GM21423 (cell line): ENCODE measurements at regions not wholly inside any gene's neighbourhood (a gene's known extent, or its start where the extent isn't known, plus 50 kb on each side); places are given as distances from the start of the nearest gene placed in this dataset.
"Not testable (repeated sequence)": the region's sequence is repeated elsewhere in the genome, so short reads cannot be mapped to it uniquely, and the experiment has no call there.

Experiments used
- ATAC-seq: cut with Tn5 transposase; IDR thresholded peaks from one replicate; pipeline ENCODE4 v1.9.1; 2021; ENCODE audit warnings: mild to moderate bottlenecking, moderate library complexity; ENCODE audit not compliant: unreplicated experiment

GRCh38 chr2:39998617-39999016, 219.6 kb upstream of the THUMPD2 start:
- ATAC-seq, result no peak

GRCh38 chr2:39996653-39997080, 217.6 kb upstream of the THUMPD2 start:
- no peak for ATAC-seq

GRCh38 chr2:39995005-39995737, 216.1 kb upstream of the THUMPD2 start:
- no peak for ATAC-seq

GRCh38 chr2:39994151-39994550, 215.1 kb upstream of the THUMPD2 start:
- ATAC-seq, result no peak

GRCh38 chr2:39991298-39991697, 212.2 kb upstream of the THUMPD2 start:
- ATAC-seq, result no peak

- ATAC-seq, result no peak
Observed at GRCh38 chr2:39990335-39990900, 211.4 kb upstream of the THUMPD2 start.

GRCh38 chr2:39989888-39990287, 210.8 kb upstream of the THUMPD2 start:
- ATAC-seq, result no peak

GRCh38 chr2:39981883-39982311, 202.8 kb upstream of the THUMPD2 start:
- ATAC-seq, result no peak

- no peak for ATAC-seq
Observed at GRCh38 chr2:39975476-39976020, 196.5 kb upstream of the THUMPD2 start.

GRCh38 chr2:39968037-39968436, 189.0 kb upstream of the THUMPD2 start:
- no peak for ATAC-seq

GRCh38 chr2:39960681-39961080, 181.6 kb upstream of the THUMPD2 start:
- ATAC-seq, result not testable (repeated sequence)

GRCh38 chr2:39954346-39954745, 175.3 kb upstream of the THUMPD2 start:
- no peak for ATAC-seq

- no peak for ATAC-seq
Observed at GRCh38 chr2:39949131-39949530, 170.1 kb upstream of the THUMPD2 start.

GRCh38 chr2:39948016-39948719, 169.1 kb upstream of the THUMPD2 start:
- no peak for ATAC-seq

GRCh38 chr2:39947294-39948015, 168.4 kb upstream of the THUMPD2 start:
- ATAC-seq, result no peak

GRCh38 chr2:39942950-39943349, 163.9 kb upstream of the THUMPD2 start:
- no peak for ATAC-seq

- ATAC-seq, result no peak
Observed at GRCh38 chr2:39938035-39938835, 159.2 kb upstream of the THUMPD2 start.

- no peak for ATAC-seq
Observed at GRCh38 chr2:39937621-39938020, 158.6 kb upstream of the THUMPD2 start.

GRCh38 chr2:39934851-39935250, 155.8 kb upstream of the THUMPD2 start:
- no peak for ATAC-seq

- ATAC-seq, result no peak
Observed at GRCh38 chr2:39933196-39933595, 154.1 kb upstream of the THUMPD2 start.
